DND-41 (cell line): ENCODE measurements at regions not wholly inside any gene's neighbourhood (a gene's known extent, or its start where the extent isn't known, plus 50 kb on each side); places are given as distances from the start of the nearest gene placed in this dataset.
"Not testable (repeated sequence)": the region's sequence is repeated elsewhere in the genome, so short reads cannot be mapped to it uniquely, and the experiment has no call there.

Experiments
- EZH2 ChIP-seq: IDR thresholded peaks from 3 replicates; pipeline ENCODE4 v1.6.1; 2012; ENCODE audit warnings: borderline replicate concordance, low read depth, mild to moderate bottlenecking, moderate library complexity, low read length, inconsistent platforms; ENCODE audit not compliant: severe bottlenecking
- TF ChIP-seq, protein P1 (sequence below): IDR thresholded peaks from 2 replicates; pipeline ENCODE4 v1.5.1; 2012; ENCODE audit warnings: borderline replicate concordance, low read length, moderate library complexity, mild to moderate bottlenecking; ENCODE audit not compliant: poor library complexity, severe bottlenecking; ENCODE audit errors: extremely low read depth

DNA sequence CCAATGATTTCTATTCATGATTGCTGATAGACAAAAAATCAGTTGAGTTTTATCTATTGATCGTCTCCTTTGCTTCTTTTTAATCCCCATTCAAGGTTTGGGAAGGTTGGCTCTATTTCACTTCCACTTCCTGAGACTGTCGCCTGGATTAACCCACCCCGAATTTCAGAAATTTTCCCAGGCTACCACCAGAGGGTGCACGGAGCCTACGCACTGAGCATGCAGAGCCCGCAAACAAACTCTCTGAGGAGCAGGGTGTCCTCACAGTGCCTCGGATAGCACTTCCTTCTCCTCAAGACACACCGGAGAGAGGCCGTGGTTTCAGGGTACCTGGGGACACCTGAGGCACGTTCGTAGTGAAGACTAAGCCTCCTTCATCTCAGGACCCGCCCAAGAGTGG, 150.5 kb downstream of the CDY2A start:
- TF ChIP-seq, protein P1, sequence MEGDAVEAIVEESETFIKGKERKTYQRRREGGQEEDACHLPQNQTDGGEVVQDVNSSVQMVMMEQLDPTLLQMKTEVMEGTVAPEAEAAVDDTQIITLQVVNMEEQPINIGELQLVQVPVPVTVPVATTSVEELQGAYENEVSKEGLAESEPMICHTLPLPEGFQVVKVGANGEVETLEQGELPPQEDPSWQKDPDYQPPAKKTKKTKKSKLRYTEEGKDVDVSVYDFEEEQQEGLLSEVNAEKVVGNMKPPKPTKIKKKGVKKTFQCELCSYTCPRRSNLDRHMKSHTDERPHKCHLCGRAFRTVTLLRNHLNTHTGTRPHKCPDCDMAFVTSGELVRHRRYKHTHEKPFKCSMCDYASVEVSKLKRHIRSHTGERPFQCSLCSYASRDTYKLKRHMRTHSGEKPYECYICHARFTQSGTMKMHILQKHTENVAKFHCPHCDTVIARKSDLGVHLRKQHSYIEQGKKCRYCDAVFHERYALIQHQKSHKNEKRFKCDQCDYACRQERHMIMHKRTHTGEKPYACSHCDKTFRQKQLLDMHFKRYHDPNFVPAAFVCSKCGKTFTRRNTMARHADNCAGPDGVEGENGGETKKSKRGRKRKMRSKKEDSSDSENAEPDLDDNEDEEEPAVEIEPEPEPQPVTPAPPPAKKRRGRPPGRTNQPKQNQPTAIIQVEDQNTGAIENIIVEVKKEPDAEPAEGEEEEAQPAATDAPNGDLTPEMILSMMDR = not testable (repeated sequence)
- not testable (repeated sequence) for TF ChIP-seq EZH2
